COLO668 (cell line): ENCODE measurements at regions not wholly inside any gene's neighbourhood (a gene's known extent, or its start where the extent isn't known, plus 50 kb on each side); places are given as distances from the start of the nearest gene placed in this dataset.

Source experiments
- DNase-seq: peaks from one replicate; lab custom pipeline; 2025; ENCODE audit not compliant: unreplicated experiment; lab: John Stamatoyannopoulos, UW

GRCh38 chr13:65095161-65096082 lies 2134.7 kb downstream of the PCDH9 start:
- no peak for DNase-seq

DNA sequence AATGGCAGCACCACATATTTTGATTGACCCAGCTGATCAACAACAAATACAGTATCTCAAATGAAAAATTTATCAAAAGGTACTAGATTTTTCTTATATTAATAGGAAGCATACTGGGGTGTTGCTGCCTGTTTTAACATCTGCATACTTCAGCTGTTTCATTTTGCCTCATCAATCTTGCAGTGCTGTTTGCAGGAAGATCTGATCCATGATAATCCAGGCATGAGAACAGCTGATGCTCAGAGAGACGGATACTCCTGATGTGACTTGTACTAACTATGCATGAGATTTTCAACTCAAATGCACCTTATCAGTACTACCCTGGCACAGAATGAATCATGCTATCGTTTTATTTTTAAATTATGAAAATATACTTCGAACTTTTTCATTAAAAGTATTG lies 2136.8 kb downstream of the PCDH9 start:
- DNase-seq, result no peak

GRCh38 chr13:65091031-65091430 lies 2139.1 kb downstream of the PCDH9 start:
- DNase-seq, result no peak

DNA sequence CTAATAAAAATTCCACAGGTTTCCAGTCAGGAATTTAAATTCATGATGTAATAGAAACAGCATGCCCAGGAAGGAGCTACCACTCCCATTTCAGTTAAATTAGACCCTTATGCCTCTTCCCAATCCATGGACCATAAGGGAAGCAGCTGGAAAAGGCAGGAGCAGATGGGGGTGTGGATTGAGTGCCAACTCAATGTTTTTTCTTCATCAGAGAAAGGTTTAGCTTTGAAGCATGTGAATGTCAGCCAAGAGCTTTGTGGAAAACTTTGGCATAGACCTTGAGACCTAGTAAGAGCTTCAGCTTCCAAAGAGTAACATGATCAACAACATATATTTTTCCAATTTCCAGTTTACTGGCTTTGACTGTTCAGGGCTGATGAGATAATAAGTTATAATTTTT lies 2139.9 kb downstream of the PCDH9 start:
- no peak for DNase-seq

DNA sequence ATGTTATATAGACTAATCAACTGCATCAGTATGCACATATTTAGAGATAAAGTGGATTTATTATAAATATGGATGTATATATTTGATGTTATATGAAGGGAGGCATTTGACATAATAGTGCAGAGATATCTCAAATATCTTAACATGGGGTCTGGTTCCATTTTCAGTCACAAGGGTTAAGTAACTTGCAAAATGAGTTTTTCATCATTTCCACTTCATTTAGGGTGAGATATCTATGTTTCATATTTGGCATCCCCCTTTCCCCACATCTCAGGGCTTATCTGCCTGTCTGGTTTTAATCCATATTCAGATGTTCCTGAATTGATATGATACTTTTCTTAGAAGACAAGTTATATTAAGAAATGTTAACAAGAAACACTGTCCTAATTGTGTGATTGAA lies 2141.2 kb downstream of the PCDH9 start:
- no peak for DNase-seq

- DNase-seq, result no peak
These were observed 2144.2 kb downstream of the PCDH9 start for GRCh38 chr13:65085977-65086376.

DNA sequence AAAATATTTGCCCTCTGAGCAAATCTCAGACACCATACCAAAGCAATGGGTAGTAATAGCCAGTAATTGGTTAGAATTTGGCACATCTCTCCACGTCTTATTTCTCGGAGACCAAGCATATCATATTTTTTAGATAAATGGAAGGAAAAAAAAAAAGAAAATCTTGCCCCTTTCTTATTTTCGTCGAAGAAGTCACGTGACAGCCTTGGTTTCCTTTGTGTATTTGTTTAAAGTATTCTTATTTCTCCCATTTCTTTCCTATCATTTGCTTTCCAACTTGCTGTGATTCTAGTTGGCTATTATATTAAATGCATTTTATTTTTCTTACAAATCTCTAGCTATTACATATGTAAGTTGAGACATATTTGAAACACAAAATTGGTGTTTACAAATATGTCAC lies 2155.9 kb downstream of the PCDH9 start:
- no peak for DNase-seq

- DNase-seq, result no peak
These were observed 2165.2 kb downstream of the PCDH9 start for GRCh38 chr13:65064967-65065366.

DNA sequence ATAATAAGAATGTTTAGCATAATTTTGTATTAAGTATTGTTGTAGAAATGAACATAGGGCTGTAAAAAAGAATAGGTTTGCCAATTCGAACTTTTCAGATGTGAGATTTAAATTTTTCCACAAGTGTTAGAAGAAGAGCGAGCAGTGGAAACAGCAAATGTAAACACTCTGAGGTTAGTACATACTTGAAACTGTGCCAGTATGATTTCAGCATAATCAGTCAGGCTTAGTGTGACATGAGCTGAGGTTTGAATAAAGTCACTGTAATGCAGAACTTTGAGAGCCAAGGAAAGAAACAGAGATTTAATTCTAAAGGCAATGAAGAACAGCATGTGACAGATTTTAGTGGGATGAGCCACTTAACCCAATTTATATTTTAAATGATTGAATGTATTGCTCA lies 2166.4 kb downstream of the PCDH9 start:
- no peak for DNase-seq

DNA sequence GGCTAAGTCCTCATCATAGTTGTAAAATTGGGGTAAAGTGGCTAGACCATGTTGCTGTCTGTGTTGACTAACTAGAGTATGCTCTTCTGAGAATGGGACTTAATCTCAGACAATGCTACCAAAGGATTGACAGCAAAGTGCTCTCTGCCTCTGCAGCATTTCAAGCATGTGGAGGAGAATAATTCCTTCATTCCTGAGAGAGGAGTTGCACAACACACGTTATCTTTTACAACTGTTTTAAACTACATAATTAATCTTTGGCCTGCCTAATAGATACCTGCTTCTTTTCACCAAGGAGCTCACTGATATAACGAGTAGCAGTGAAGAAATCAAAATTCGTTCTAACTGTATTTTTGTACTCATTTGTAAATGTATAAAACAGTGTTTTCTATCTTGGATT lies 2172.2 kb downstream of the PCDH9 start:
- DNase-seq, result no peak

DNA sequence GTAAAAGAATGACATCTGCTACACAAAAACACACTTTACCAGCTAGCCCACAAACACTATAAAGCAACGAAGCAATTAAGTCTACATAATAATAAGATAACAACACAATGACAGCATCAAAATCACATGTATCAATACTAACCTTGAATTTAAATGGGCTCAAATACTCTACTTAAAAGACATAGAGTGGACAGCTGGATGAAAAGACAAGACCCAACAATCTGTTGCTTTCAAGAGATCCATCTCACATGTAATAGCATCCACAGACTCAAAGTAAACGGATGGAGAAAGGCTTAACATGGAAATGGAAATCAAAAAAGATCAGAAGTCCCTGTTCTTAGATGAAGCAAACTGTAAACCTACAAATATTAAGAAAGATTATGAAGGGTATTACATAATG lies 2175.9 kb downstream of the PCDH9 start:
- DNase-seq, result no peak

- no peak for DNase-seq
These were observed 2193.1 kb downstream of the PCDH9 start for GRCh38 chr13:65036999-65037398.

DNA sequence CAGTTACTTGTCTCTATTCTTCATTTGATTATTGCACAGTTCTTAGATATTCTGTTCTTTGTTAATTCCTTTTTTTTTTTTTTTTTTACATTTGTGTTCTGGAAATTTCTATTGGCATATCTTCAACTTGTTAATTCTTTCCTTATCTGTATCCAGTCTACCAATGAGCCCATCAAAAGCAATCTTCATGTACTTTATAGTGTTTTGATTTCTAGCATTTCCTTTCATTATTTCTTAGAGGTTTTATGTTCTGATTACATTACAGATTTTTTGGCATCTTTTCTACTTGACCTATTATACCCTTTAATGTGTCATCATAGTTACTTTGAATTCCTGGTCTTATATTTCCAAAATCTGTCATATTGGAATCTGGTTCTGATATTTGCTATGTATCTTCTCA lies 2194.8 kb downstream of the PCDH9 start:
- no peak for DNase-seq

DNA sequence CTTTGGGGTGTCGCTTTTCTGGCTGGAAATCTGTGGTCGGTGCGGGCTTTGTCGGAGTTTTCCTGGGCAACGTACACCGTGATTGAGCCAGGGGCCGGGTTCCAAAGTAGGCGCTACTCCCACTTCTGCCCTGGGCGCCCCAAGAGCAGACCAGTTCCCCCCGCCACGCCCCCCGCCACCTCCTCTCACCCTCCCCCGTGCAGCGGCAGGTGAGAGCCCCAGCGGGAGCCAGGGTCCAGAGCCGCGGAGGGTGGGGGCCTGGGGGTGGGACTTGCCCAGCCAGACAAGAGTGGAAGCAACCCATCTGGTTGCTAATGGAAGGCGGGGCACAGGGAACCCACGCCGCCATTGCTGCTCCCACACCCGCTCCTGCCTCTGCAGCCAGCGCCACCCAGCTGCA lies 2195.9 kb downstream of the PCDH9 start:
- no peak for DNase-seq

GRCh38 chr13:65032825-65033224 lies 2197.3 kb downstream of the PCDH9 start:
- no peak for DNase-seq

DNA sequence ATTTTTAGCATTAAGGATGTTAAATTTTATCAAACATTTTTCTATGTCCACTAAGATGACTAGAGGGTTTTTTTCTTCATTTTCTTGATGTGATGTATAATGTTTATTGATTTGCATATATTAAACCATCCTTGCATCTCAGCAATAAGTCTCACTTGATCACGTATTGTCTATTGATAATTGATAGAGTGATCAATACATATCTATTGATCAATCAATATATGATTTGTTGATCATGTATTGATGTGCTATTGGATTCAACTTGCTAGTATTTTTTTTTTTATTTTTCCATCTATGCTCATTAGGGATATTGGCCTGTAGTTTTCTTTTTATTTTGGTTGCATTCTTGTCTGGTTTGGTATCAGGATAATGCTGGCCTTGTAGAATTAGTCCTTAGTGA lies 2202.0 kb downstream of the PCDH9 start:
- no peak for DNase-seq

DNA sequence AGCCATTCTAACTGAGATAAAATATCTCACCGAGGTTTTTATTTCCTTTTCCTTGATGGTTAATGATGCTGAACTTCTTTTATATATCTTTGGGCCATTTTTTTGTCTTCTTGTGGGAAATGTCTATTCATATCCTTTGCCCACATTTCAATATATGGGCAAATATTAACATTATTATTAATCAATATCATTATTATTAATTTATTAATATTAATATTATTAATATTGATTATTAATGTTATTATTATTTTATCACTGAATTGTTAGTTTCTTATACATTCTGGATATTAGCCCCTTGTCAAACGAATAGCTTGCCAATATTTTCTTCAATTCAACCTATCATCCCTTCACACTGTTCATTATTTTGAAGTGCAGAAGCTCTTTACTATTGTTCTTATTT lies 2203.6 kb downstream of the PCDH9 start:
- DNase-seq, result no peak

DNA sequence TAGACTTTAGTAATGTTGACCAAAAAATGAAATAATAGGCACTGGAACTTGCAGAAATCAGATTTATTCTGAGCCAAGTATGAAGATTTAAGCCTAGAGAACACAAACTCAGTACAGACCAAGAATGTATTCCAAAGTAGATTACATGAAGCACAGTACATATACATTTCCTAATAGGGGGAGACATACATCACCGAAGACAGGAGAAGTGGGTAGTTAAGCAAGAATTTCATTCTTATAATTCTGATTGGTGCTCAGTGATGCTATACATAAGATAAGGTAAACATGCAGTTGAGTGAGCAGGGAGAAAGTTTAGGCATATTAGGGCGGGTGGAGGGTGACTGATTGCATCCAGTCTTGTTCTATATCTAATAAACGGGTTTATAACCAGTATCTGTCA lies 2218.8 kb downstream of the PCDH9 start:
- DNase-seq, result no peak

DNA sequence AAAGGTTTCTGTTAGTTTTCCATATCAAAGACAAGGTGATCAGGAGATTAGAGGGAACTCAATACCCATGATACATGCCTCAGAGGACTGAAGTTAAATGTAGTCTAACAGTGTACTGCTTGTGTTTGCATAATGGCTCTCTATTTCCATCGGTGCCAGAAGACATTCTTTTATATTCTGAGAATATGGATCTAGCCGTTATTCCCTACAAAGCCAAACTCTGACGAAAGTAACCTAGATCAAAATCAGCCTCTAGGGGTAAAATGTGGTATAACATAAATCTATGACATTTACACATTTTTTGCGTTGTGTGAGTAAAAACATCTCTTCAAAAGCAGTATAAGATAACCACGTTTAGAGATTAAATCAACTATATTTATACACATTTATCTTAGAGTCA lies 2232.7 kb downstream of the PCDH9 start:
- DNase-seq, result no peak

- DNase-seq, result no peak
These were observed 2236.5 kb downstream of the PCDH9 start for GRCh38 chr13:64993514-64994164.

DNA sequence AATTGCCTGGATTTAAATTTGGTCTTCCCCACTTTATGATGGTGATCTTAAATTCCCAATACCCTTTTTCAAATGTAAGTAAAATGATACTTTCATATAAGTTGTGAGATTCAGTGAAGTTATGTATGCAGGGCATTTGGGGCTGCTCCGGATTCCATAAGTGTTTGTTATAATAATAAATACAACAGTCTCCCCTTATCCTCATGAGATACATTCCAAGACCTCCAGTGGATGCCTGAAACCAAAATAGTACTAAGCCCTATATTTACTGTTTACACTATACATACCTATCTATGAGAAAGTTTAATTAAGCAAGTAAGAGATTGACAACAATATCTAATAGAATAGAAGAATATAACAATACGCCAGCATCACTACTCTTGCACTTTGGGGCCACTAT lies 2237.8 kb downstream of the PCDH9 start:
- no peak for DNase-seq

- DNase-seq, result no peak
These were observed 2245.1 kb downstream of the PCDH9 start for GRCh38 chr13:64985075-64985474.

DNA sequence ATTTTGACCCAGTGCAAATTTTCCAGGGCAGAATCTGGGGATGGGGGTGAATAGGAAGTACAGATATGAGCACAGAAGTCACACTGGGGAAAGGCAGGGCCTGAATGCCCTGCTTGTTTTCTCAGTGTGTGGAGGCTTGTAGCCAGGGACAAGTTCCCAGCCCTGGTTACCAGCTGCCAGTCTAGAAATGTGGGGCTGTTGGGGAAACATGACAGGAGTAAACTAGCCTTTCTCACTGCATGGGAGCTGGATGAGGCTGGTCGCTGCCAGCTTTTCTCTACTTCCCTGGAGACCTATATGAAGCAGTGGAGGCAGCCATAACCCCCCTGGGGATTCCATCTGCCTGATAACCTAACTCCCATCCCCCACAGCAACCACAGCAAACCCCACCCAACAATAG lies 2267.7 kb downstream of the PCDH9 start:
- no peak for DNase-seq
